ENCODE measurements at regions not wholly inside any gene's neighbourhood (a gene's known extent, or its start where the extent isn't known, plus 50 kb on each side); places are given as distances from the start of the nearest gene placed in this dataset.

DNA sequence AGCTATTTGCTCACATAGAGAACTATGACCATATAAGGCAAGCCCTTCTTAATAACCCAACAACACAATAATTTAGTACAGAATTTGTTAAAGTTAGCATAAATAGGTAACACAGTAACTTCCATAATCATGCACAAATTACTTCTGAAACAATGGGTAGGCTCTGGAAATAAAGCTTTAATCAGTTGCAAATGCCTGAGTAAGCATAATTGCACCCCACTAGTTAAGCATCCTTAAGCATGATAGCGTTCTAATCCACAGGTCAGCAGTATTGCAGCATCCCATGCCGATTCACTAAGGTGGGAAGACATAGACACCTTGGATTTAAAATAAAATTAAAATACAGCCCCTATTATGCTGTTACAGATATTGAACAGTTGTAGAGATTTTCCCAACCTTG lies 161.7 kb downstream of the DHX15 start:
- CTCF ChIA-PET = interaction anchor here (0.7 to 1.3 kb wide), 3 partner anchors 298 to 724 kb away, joined by 3 to 4 read pairs (median 3); no protein-coding TSS in a partner anchor
- Mint-ChIP-seq H3K4me3 (ENCODE audit: unreplicated experiment) (no peak overlapping the region), H3K9me3 (ENCODE audit: unreplicated experiment) (no peaks in the 10 kb centered on the region), H3K4me1 (ENCODE audit: insufficient read depth, unreplicated experiment) (peaks cover 8% of the 10 kb centered on the region), H3K36me3 (ENCODE audit: insufficient read depth, unreplicated experiment) (no peaks in the 10 kb centered on the region), H3K27ac (ENCODE audit: low read depth, unreplicated experiment) (no peak overlapping the region), H3K27me3 (ENCODE audit: insufficient read depth, unreplicated experiment) (no peaks in the 10 kb centered on the region)
- DNase-seq (ENCODE audit: unreplicated experiment) = no peak
- POLR2A ChIA-PET = interaction anchor here (0.6 to 1.0 kb wide), 2 partner anchors 420 to 488 kb away, joined by 3 read pairs; no protein-coding TSS in a partner anchor
- BruUV-seq (replicated peaks) = no TSS peak
- intact Hi-C loops (cut with micrococcal nuclease) = no loop called here
- TF ChIP-seq, protein P1, sequence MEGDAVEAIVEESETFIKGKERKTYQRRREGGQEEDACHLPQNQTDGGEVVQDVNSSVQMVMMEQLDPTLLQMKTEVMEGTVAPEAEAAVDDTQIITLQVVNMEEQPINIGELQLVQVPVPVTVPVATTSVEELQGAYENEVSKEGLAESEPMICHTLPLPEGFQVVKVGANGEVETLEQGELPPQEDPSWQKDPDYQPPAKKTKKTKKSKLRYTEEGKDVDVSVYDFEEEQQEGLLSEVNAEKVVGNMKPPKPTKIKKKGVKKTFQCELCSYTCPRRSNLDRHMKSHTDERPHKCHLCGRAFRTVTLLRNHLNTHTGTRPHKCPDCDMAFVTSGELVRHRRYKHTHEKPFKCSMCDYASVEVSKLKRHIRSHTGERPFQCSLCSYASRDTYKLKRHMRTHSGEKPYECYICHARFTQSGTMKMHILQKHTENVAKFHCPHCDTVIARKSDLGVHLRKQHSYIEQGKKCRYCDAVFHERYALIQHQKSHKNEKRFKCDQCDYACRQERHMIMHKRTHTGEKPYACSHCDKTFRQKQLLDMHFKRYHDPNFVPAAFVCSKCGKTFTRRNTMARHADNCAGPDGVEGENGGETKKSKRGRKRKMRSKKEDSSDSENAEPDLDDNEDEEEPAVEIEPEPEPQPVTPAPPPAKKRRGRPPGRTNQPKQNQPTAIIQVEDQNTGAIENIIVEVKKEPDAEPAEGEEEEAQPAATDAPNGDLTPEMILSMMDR (IDR thresholded peaks at IDR 0.05; ENCODE audit: unreplicated experiment) = no peak

DNA sequence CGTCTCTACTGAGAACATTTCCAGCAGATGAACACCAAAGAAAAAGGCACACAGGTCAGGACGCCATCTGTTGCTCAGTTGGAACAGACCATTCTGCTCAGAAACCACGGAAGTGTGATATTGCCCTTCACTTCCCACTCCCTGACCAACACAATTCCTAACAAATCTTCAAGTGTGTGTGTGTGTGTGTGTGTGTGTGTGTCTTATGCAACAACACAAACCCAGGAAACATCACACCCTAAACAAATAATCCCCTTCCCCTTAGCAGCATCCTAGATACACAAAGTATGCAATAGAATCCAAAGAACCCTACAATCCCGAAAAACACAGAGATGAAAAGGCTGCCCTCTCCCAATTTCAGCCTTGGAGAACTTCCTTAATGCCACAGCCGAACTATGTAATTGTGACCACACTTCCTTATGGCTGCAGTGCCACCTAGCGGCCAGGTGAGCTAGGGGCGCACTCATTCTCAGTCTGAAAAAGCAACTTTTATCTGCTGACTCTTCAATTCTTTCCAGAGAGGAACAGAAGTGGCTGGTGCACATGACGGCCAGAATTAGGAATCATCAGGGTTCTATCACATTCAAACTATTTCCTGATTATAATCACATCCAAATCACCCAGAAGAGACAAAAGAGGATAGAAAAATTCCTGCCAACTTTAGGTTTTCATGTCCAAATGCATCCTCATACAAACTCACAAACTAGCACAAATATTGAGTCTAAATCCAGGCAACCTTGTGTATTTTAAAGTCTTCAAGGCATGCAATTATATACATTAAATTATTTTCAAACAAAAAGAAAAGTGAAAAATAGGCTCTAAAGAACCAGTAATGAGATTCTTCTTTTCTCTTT lies 164.9 kb downstream of the DHX15 start:
- Mint-ChIP-seq H3K27me3 (ENCODE audit: insufficient read depth, unreplicated experiment) (no peaks in the 10 kb centered on the region), H3K36me3 (ENCODE audit: insufficient read depth, unreplicated experiment) (no peaks in the 10 kb centered on the region), H3K4me3 (ENCODE audit: unreplicated experiment) (no peak overlapping the region), H3K9me3 (ENCODE audit: unreplicated experiment) (no peaks in the 10 kb centered on the region), H3K27ac (ENCODE audit: low read depth, unreplicated experiment) (peak overlapping the region; percentile 36), H3K4me1 (ENCODE audit: insufficient read depth, unreplicated experiment) (peaks cover 16% of the 10 kb centered on the region)
- ChIA-PET POLR2A (interaction anchor here (0.6 to 1.6 kb wide), 5 partner anchors 209 to 489 kb away, joined by 3 to 15 read pairs (median 4); no protein-coding TSS in a partner anchor), CTCF (interaction anchor here (0.5 to 3.2 kb wide), 26 partner anchors 10 to 1284 kb away, joined by 3 to 29 read pairs (median 4); partner anchors contain the start of gene PPARGC1A)
- intact Hi-C loops (cut with micrococcal nuclease) = loop anchor here (1.0 to 5.0 kb wide), 12 partner anchors 209 to 1523 kb away; no protein-coding TSS in a partner anchor
- peak; percentile 85 for DNase-seq (ENCODE audit: unreplicated experiment)
- no TSS peak for BruUV-seq (replicated peaks)
- TF ChIP-seq, protein P1 (IDR thresholded peaks at IDR 0.05; ENCODE audit: unreplicated experiment) = peak; percentile 90

- POLR2A ChIA-PET = no interaction called here
- Mint-ChIP-seq H3K4me3 (ENCODE audit: unreplicated experiment) (no peak overlapping the region), H3K36me3 (ENCODE audit: insufficient read depth, unreplicated experiment) (no peaks in the 10 kb centered on the region), H3K9me3 (ENCODE audit: unreplicated experiment) (no peaks in the 10 kb centered on the region), H3K27ac (ENCODE audit: low read depth, unreplicated experiment) (peak overlapping the region; percentile 98), H3K27me3 (ENCODE audit: insufficient read depth, unreplicated experiment) (no peaks in the 10 kb centered on the region), H3K4me1 (ENCODE audit: insufficient read depth, unreplicated experiment) (peaks cover 16% of the 10 kb centered on the region)
- CTCF ChIA-PET = no interaction called here
- TF ChIP-seq, protein P1 (IDR thresholded peaks at IDR 0.05; ENCODE audit: unreplicated experiment) = no peak
- peak; percentile 51 for DNase-seq (ENCODE audit: unreplicated experiment)
- intact Hi-C loops (cut with micrococcal nuclease) = loop anchor here (5.0 kb wide), 2 partner anchors 255 to 325 kb away; no protein-coding TSS in a partner anchor
- BruUV-seq (replicated peaks) = no TSS peak
Observed at GRCh38 chr4:24417206-24417605, 167.1 kb downstream of the DHX15 start.

- no peak overlapping the region for H3K4me3 Mint-ChIP-seq (ENCODE audit: unreplicated experiment)
- POLR2A ChIA-PET = interaction anchor here (0.7 kb wide), 1 partner anchor 405 kb away, joined by 4 read pairs; no protein-coding TSS in a partner anchor
- H3K27ac Mint-ChIP-seq (ENCODE audit: low read depth, unreplicated experiment) = peak overlapping the region; percentile 98
- no peaks in the 10 kb centered on the region for H3K9me3 Mint-ChIP-seq (ENCODE audit: unreplicated experiment)
- intact Hi-C loops (cut with micrococcal nuclease) = loop anchor here (5.0 kb wide), 2 partner anchors 254 to 324 kb away; no protein-coding TSS in a partner anchor
- H3K4me1 Mint-ChIP-seq (ENCODE audit: insufficient read depth, unreplicated experiment) = peaks cover 16% of the 10 kb centered on the region
- no TSS peak for BruUV-seq (replicated peaks)
- TF ChIP-seq, protein P1 (IDR thresholded peaks at IDR 0.05; ENCODE audit: unreplicated experiment) = no peak
- no peak for DNase-seq (ENCODE audit: unreplicated experiment)
- no peaks in the 10 kb centered on the region for H3K27me3 Mint-ChIP-seq (ENCODE audit: insufficient read depth, unreplicated experiment)
- CTCF ChIA-PET = interaction anchor here (0.5 kb wide), 1 partner anchor 1903 kb away, joined by 3 read pairs; no protein-coding TSS in a partner anchor
- H3K36me3 Mint-ChIP-seq (ENCODE audit: insufficient read depth, unreplicated experiment) = no peaks in the 10 kb centered on the region
Observed at GRCh38 chr4:24416293-24416692, 168.1 kb downstream of the DHX15 start.
